ENCODE measurements at regions not wholly inside any gene's neighbourhood (a gene's known extent, or its start where the extent isn't known, plus 50 kb on each side); places are given as distances from the start of the nearest gene placed in this dataset.

DNA sequence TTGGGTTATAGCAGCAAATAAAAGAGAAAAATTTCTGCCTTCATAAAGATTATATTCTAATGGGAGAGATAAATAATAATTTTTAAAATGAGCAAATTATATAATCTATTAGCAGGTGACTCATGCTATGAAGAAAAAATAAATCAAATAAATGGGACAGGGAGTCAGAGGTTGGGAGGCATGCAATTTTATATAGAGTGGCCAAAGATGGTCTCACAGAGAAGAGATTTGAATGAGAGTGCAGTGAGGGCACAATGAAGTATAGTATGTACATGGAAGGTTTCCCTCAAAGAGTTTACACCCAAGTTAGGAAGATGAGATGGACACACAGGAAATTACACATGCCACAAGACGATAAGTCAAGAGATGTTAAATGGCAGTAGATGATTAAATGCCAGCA is 369.4 kb downstream of the TXNL1 start:
- intact Hi-C loops (cut with DNase I) = no loop called here
- Histone ChIP-seq H3K4me3 (replicated peaks in 1 of 3) (no peak overlapping the region), H3K9me3 (no peaks in the 10 kb centered on the region), H3K27me3 (no peaks in the 10 kb centered on the region), H3K4me1 (no peaks in the 10 kb centered on the region), H3K36me3 (no peaks in the 10 kb centered on the region), H3K27ac (no peak overlapping the region)
- no peak for TF ChIP-seq POLR2A (IDR thresholded peaks at IDR 0.05)
- TF ChIP-seq, protein P1, sequence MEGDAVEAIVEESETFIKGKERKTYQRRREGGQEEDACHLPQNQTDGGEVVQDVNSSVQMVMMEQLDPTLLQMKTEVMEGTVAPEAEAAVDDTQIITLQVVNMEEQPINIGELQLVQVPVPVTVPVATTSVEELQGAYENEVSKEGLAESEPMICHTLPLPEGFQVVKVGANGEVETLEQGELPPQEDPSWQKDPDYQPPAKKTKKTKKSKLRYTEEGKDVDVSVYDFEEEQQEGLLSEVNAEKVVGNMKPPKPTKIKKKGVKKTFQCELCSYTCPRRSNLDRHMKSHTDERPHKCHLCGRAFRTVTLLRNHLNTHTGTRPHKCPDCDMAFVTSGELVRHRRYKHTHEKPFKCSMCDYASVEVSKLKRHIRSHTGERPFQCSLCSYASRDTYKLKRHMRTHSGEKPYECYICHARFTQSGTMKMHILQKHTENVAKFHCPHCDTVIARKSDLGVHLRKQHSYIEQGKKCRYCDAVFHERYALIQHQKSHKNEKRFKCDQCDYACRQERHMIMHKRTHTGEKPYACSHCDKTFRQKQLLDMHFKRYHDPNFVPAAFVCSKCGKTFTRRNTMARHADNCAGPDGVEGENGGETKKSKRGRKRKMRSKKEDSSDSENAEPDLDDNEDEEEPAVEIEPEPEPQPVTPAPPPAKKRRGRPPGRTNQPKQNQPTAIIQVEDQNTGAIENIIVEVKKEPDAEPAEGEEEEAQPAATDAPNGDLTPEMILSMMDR (IDR thresholded peaks at IDR 0.05) = no peak
- no peak for DNase-seq
- WGBS, 2 donors = 92 to 97% methylated on average over 1 of the region's 1 CpG

DNA sequence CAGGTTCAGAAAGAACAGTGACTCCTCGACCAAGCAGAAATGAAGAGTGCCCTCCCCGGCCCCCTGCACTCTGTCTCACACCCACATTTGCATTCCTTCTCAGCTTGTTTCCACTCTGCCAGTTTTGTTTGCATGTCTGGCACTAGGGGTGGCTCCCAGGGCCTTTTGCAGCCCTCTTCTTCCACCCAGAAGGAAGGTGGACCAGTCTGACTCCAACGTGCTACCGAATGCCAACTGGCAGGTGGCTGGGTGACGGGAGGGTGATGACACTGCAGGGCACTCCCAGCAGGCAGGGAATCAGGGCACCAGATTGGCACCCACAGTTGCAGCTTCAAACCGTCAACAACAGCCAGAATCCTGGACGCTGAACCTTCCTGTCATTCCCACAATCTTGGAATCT is 371.1 kb downstream of the TXNL1 start:
- Histone ChIP-seq H3K36me3 (no peaks in the 10 kb centered on the region), H3K27me3 (no peaks in the 10 kb centered on the region), H3K4me3 (replicated peaks in 1 of 3) (no peak overlapping the region), H3K27ac (no peak overlapping the region), H3K4me1 (no peaks in the 10 kb centered on the region), H3K9me3 (no peaks in the 10 kb centered on the region)
- no peak for DNase-seq
- TF ChIP-seq, protein P1 (IDR thresholded peaks at IDR 0.05) = no peak
- TF ChIP-seq POLR2A (IDR thresholded peaks at IDR 0.05) = no peak
- intact Hi-C loops (cut with DNase I) = no loop called here
- 60 to 72% methylated on average over 7 of the region's 7 CpGs for WGBS, 2 donors

DNA sequence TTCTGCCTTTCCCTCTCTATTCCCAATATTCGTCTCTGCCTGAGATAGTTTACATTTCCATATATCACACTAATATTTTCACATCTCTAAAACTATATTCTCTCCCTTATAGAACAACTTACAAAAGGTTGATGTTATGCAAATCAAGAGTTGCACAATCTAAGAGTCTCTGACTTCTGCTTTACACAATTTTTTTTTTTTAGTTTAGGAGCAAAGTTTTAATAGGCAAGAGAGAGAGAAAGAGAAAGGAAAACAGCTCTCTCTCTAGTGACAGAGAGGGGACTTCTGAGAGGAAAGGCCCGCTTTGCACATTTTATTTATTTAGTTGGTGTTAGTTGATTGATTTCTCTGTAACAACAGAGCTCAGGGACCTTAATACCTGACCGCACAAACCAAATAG is 380.2 kb downstream of the TXNL1 start:
- H3K4me3 ChIP-seq (replicated peaks in 1 of 3) = no peak overlapping the region
- no peak overlapping the region for H3K27ac ChIP-seq
- DNase-seq = no peak
- no peaks in the 10 kb centered on the region for H3K9me3 ChIP-seq
- TF ChIP-seq POLR2A (IDR thresholded peaks at IDR 0.05) = no peak
- TF ChIP-seq, protein P1 (IDR thresholded peaks at IDR 0.05) = no peak
- peaks cover 0 to 6% of the 10 kb centered on the region in 2 donors for H3K4me1 ChIP-seq
- H3K36me3 ChIP-seq = no peaks in the 10 kb centered on the region
- WGBS, 2 donors = 51 to 57% methylated on average over 3 of the region's 3 CpGs
- intact Hi-C loops (cut with DNase I) = no loop called here
- no peaks in the 10 kb centered on the region for H3K27me3 ChIP-seq

DNA sequence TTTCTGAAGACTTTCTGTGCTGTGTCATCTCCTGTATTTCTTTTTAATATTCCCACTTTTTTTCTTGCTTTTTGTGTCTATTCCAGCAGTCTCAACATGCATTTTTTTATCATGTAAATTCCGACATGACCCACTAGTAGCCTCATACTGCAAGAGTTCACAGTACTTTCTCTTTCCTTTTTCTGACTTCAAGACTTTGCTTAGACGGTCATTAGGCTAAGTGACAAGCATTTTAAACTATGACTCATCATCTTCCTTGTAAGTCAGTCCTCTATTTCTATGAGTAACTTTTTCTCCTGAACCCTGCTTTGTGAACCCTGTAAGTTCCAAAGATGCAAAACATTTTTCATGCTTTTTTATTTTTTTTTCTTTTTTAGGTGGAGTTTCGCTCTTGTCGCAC is 381.2 kb downstream of the TXNL1 start:
- TF ChIP-seq, protein P1 (IDR thresholded peaks at IDR 0.05) = no peak
- TF ChIP-seq POLR2A (IDR thresholded peaks at IDR 0.05) = no peak
- Histone ChIP-seq H3K27ac (no peak overlapping the region), H3K4me3 (replicated peaks in 1 of 3) (no peak overlapping the region), H3K4me1 (peaks cover 0 to 6% of the 10 kb centered on the region in 2 donors), H3K27me3 (no peaks in the 10 kb centered on the region), H3K9me3 (no peaks in the 10 kb centered on the region), H3K36me3 (no peaks in the 10 kb centered on the region)
- DNase-seq = no peak
- intact Hi-C loops (cut with DNase I) = no loop called here
- WGBS, 2 donors = 75 to 82% methylated on average over 4 of the region's 4 CpGs

DNA sequence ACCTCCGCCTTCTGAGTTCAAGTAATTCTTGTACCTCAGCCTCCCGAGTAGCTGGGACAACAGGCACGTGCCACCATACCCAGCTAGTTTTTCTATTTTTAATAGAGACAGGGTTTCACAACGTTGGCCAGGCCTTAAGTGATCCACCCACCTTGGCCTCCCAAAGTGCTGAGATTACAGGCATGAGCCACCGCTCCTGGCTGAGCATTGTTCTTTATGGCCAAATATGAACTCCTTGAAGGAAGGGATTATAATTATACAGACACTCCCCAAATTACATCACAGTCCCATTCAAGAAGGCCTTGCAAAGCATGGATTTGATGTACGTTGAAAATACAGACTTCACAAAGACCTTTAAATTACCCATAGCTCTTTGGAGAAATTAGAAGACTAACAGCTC is 381.7 kb downstream of the TXNL1 start:
- no peaks in the 10 kb centered on the region for H3K36me3 ChIP-seq
- no peak overlapping the region for H3K27ac ChIP-seq
- no peaks in the 10 kb centered on the region for H3K27me3 ChIP-seq
- intact Hi-C loops (cut with DNase I) = no loop called here
- no peak for DNase-seq
- H3K4me3 ChIP-seq (replicated peaks in 1 of 3) = no peak overlapping the region
- WGBS, 2 donors = 93% methylated on average over 6 of the region's 6 CpGs
- H3K4me1 ChIP-seq = peaks cover 0 to 6% of the 10 kb centered on the region in 2 donors
- H3K9me3 ChIP-seq = no peaks in the 10 kb centered on the region
- TF ChIP-seq, protein P1 (IDR thresholded peaks at IDR 0.05) = no peak
- no peak for TF ChIP-seq POLR2A (IDR thresholded peaks at IDR 0.05)
